ENCODE measurements at regions not wholly inside any gene's neighbourhood (a gene's known extent, or its start where the extent isn't known, plus 50 kb on each side); places are given as distances from the start of the nearest gene placed in this dataset.

DNA sequence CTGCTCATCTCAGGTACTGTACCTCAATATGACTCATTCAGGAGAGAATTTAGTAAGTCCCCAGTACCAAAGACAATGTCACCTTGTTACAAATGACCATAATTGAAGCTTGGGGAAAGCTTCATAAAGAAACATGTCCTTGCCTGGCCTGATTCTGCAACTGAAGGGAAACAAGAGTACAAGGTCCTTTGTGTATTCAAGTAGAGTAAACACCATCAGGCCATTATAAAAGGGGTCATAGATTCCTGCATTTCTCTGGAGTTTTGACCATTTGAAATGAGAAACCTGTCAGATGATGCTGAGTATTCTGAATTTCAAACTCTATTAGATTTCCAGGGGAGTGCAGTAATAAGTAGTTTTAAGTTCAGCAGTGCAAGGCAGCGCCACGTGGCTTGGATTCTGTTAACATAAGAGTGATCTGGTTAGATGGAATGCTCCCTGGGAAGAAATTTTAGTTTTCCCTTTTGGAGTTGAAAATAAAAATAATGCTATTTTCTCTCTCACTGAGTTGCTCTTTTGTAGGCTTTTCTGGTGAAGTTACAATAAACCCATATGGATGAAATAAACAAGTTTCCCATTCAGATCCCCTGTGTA lies 1054.3 kb downstream of the EPHA7 start:
- no peak for FAIRE-seq

DNA sequence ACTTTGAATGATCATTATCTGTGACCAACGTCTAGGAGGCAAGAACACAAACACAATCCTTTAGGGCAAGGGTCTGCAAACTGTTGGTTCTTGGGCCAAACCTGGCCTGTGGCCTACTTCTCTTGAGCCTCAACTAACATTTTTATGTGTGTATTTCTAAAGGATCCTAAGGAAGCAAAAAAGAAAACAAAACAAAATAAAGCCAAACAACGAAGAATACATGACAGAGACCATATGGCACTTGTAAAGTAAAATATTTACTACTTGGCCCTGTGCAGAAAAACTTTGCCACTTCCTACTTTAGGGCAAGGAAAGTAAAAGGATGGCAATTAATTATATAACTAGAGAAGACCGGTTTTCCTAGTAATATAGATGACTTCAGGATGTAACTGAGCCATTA lies 1056.2 kb downstream of the EPHA7 start:
- no peak for FAIRE-seq

DNA sequence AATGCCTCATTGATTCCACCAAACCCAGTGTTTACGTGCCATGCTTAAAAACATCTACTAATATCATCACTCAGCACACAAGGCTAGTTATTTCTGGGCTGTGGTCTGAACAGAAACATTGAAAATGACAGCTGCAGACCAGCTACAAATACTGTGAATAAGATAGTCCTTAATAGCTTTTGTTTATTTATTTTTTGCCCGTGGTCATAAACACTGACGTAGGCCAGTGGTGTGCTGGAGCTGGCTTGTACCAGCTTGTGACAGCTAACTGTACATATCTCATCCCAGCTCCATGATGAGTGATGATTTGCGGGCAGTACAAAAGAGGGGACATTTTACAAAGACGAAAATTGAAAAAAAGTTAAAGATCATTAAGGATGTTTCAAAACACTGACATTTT lies 1057.0 kb downstream of the EPHA7 start:
- FAIRE-seq: no peak

GRCh38 chr6:92361990-92362389 lies 1057.4 kb downstream of the EPHA7 start:
- no peak for FAIRE-seq

DNA sequence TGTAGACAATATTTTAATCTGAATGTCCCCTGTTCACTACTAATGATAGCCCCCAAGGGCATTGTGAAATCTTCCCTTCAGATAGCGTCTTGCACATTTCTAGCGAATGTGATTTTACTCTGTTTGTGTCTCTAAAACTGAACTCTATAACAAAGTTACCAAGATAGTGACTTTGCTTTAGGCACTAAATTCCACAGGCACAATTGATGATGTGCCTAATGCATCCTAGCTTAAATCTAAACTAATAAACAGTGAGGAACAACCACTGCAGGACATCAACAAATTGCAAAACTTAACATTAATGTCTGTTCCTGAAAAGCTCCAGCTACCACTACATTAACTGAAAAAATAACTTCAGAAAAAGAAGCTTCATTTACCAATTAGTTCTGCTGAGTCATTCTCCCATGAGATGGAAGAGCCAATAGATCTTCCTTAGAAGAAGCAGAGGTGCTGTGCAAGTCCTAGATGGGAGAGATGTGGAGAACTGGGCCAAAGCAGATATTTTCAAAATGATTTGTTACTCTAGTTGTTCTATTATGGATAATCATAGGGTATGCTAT lies 1065.0 kb downstream of the EPHA7 start:
- no peak for FAIRE-seq

DNA sequence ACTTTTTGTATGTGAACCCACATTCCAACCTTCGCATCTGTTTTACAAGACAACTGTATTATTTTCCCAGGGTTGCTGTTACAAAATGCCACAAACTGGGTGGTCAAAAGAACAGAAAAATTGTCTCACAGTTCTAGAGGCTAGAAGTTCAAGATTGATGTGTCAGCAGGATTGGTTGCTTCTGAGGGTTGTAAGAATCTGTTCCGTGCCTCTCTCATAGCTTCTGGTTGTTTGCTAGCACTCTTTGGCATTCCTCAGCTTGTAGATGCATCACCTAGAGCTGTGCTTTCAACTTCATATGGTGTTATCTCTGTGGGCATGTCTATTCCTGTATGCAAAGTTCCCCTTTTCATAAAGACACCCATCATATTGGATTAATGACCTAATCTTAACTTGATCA lies 1067.2 kb downstream of the EPHA7 start:
- no peak for FAIRE-seq

DNA sequence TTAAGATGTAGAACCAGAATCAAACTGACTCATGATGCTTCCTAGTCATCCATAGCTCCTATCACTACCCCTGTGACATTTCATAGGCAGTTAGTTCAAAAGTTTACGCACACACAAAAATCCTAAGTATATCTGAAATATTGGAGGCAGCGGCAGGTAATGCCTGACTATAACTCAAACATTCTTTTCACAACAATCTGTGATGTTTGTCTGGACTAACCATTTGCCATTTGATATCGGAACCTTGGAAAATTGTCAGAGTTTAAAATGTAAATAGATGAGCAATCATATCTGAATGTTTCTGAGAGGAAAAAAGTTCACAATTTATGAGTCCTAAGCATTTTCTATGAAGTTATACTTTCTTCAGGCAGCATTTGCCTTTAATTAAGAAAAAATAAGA lies 1078.2 kb downstream of the EPHA7 start:
- no peak for FAIRE-seq

DNA sequence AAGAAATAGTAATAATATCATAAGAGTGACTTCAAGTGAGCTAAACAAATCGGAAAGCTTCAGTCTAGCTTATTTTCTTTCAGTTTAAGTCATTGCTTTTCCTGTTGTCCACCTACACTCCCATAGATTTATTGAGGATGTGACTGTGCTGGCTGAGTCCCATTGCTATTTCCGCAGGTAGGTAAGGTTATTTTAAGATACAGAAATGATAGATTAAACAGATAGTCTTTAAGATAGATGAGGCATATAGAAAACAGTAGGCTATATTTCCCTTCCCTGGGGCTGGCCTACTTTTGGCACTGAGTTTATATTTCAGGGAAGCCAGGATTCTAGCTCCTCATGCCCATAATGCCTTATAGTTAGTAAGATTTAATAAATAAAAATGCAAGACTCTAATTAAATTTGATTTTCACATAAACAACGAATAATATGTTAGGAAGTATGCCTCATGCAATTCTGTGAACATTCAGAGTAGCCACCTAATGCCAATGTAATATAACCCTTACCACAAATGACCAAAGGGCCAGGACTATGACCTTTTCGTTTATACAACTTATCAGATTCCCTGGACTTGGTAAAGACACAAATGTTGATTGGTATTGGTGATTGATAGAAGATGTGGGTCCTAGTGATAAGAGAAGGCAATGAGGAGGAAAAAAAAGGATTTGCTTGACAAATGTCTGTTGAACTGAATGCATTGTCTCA lies 1079.3 kb downstream of the EPHA7 start:
- no peak for FAIRE-seq

DNA sequence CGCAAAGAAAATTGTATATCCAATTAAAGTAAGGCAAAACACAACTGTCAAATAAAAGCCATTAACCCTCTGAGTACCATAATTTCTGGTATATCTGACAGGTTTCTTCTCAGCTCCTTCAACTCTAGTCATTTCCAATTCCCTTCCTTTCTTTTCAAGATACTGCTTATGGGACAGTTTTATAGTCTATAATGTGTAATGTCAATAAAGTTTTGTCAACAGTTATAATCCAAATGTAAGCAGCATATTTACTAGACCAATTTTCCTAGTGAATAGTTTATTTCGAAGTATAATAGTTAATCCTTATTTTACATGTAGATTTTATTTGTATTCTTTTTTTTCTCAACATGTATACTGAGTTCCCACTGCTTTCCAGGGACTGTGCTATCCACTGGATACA lies 1081.8 kb downstream of the EPHA7 start:
- no peak for FAIRE-seq

- no peak for FAIRE-seq
Observed at GRCh38 chr6:92329208-92329847, 1090.0 kb downstream of the EPHA7 start.

DNA sequence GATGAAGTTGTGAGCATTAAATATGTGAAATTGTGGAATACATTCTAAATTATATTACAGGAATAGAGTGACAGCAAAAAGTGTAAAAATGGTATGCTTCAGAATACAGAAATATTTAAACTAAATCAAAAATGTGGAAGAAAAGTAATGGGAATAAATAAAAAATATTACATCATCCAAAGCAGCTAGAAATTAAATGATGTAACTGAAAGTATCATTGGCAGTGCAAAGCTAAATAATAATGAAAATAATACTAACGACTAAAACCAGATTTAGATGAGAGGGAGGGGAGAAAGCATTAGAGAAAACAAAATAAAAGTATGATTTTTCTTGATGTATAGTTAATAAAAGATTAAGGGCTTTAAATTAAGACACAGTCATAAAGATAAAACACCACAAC lies 1104.0 kb downstream of the EPHA7 start:
- no peak for FAIRE-seq

DNA sequence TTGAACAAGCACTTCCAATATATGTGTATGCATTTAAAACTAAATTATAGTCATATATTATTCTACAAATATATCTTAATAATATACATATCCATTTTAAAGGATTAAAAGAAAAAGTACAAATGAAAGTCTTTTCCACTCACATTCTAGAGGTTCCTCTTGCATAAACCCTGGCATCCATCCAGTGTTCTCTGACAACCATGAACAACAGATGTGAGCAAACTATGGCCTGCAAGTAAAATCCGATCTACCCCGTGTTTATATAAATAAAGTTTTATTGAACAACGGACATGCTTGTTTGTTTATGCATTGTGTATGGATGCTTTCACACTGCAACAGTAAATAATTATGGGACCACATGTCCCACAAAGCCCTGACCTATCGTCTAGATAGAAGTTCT lies 1122.3 kb downstream of the EPHA7 start:
- FAIRE-seq: no peak

DNA sequence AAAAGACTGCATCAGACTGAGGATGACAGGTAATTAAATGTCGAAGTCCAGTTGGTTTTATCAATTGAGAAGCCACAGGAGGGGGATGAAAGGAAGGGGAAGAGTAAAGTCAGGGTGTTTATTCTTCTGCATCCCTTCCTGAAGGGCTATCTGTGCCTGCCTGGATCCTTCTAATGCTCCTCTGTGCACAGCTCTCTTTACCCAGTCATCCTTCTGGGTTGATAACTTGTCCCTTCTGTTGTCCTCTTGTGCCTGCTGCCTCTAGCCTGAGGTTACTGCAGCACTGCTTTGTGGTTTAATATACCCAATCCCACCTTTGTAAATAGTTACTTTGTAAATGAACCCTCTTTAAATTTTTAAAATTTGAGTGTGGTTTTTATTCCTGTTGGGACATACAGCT lies 1127.3 kb downstream of the EPHA7 start:
- no peak for FAIRE-seq

DNA sequence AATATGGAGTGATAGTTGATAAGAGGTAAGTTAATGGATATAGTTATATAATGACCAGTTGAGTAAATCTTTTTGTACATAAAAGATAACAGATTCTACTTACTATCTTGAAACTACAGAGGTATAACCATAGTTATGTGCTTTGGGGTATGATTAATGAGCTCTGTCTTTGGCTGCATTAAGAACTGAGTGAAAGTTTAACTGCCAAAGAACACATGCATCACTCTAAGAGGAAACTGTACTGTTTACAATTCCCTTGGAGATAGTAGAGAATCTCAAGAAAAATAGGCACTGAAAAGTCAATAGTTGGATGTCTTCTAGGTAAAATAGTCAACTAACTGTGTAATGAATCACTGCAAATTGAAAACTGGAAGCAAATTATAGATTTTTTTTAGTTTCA lies 1129.5 kb downstream of the EPHA7 start:
- no peak for FAIRE-seq

GRCh38 chr6:92281571-92282076 lies 1137.7 kb downstream of the EPHA7 start:
- no peak for FAIRE-seq

GRCh38 chr6:92275150-92275549 lies 1144.2 kb downstream of the EPHA7 start:
- FAIRE-seq: no peak

GRCh38 chr6:92274588-92274987 lies 1144.8 kb downstream of the EPHA7 start:
- no peak for FAIRE-seq

DNA sequence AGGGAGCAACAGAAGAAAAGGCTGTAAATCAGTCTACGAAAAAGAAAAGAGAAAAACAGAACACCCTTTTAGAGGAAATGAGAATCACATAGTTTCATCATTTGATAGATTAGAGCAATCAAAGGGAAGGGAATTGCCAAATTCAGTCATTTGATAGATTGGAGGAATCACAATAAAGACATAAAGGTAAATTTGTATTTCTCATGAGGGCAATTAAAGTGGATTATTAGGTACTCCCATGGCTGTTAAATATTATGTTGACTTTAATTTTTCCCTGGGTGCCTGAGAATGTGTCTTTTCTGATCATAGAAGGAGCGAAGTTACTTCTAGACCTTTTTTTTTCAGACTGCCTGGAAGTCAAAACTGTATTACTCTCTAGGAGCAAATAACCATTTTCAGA lies 1145.7 kb downstream of the EPHA7 start:
- no peak for FAIRE-seq

DNA sequence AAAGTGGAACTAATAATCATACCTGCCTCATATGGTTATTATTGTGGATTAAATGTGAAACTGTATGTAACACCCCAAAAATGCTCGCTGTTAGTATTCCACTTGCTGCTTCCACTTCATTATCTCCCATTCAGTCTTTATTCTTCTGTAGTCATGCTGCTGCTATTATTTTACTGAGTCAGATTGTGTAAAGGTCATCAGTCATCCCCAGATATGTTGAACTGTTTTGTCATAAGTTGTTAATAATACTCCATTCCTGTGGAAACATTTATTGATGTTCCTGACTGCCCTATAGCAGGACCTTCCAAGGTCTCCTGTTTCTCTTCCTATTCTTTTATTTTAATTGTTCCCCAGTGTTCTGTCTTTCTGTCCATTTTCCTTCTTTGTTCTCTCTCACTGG lies 1148.3 kb downstream of the EPHA7 start:
- no peak for FAIRE-seq

- FAIRE-seq: no peak
Observed at GRCh38 chr6:92270365-92270764, 1149.0 kb downstream of the EPHA7 start.

- FAIRE-seq: no peak
Observed at GRCh38 chr6:92267335-92267734, 1152.0 kb downstream of the EPHA7 start.

DNA sequence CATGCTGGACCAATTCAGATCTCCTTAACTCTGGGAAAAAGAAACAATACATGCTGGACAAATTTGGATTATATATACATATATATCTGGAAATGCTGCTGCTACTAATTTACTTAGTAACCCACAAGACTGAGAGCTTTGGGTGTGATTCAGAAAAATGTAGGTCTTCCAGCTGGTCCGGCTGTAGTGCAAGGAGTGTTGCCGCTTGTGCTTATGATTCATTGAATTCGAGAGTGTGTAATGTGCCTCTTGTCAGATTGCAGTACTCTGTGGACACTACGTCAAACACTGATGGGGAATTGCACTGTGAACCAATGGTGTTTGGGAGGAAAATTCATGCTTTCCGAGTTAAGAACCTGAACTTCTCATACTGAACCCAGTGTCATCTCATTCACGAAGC lies 1155.5 kb downstream of the EPHA7 start:
- FAIRE-seq: no peak

DNA sequence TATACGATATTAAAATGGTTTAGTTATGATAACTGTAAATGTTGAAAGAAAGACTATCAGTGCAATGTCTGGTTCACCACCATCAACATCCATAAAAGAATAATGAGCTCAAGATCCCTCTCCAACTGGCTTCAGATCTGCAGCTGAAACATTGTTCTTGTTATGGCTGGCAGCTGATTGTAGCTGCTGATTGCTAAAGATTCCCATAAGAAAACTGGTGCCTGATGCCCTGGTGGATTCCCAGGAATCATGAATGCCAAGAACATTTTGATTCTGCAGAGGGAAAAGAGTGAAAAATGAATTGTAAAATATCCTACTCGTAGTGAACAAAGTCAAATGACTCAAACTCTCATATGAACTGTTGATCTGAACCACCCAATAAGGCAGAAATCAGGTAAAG lies 1160.2 kb downstream of the EPHA7 start:
- no peak for FAIRE-seq

DNA sequence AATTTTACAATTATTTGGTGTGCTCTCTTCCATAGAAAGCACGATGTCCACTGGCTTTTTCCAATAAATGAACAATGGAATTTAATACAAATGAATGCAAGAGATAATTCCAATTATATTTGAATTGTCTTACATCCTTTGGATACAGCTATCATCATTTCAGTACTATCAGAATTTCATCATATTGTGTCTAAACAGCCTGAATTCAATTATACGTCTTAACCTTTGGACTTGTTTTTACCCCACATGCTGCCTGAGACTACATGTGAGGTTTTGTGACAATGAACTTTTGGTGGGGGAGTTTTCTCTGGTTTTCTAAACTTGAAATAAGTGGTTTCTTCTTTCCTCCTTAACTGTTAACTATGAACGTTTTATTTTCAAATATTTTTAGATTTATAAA lies 1176.0 kb downstream of the EPHA7 start:
- FAIRE-seq: no peak

Data from colon (tissue), 2 donors.